Stimulated activated CD4-positive, alpha-beta T cell treated with anti-CD3 and anti-CD28 coated beads, Interleukin-4, amount 100 ng/mL, for 48 hours (primary cell): ENCODE measurements at regions not wholly inside any gene's neighbourhood (a gene's known extent, or its start where the extent isn't known, plus 50 kb on each side); places are given as distances from the start of the nearest gene placed in this dataset.

ENCODE experiments used
- DNase-seq, 2 donors: peaks; one replicate each; pipeline ENCODE4 v3.0.0-alpha.2; 2020; ENCODE audit warnings: low read depth in 2 of 2

DNA sequence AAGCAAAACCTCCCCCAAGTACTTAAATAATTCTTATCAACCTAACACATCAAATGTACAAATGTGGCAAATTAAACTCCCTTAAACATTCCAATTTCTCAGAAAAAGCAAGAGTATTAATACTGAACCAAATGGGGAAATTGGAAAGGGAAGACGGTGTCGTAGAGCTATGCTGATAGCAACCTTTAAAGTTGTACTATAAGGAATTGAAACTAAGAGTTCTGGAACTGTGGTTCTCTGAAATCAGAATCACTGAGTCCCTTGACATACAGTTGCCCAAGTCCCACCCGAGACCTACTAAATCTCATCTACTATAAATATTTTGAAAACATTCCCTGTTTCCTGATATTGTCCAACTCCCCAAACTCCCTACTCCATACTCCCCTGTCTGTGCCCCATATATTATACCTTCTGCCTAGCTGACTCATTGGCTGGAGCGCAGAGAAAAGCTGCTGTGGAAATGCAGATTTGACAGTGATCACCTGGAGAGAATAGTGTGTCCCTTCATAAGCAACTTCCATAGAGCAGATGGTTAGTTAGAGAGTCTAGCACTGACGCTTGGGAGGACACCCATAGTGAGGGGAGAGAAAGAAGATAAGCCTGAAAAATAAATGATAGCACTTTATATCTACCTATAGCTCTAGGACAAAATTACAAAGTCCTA lies 51.4 kb upstream of the ITM2B start:
- DNase-seq: no peak

DNA sequence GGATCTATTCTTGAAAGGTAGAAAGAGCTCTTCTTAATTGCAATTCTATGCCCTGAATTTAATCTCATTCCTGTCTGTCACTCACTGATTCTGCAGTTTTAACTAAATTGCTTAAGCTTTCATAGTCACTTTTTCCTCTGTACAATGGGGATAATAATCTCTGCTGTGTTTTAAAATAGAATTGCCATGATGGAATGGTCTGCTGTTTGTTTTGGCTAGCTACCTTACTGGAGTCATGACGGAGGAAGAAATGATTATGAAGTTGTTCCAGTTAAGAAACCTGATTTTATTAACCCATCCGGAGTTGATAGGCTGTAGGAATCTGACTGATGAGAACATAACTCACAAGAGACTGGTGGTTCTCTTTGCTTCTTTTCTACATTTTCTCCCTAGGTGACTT lies 54.9 kb upstream of the ITM2B start:
- no peak for DNase-seq

DNA sequence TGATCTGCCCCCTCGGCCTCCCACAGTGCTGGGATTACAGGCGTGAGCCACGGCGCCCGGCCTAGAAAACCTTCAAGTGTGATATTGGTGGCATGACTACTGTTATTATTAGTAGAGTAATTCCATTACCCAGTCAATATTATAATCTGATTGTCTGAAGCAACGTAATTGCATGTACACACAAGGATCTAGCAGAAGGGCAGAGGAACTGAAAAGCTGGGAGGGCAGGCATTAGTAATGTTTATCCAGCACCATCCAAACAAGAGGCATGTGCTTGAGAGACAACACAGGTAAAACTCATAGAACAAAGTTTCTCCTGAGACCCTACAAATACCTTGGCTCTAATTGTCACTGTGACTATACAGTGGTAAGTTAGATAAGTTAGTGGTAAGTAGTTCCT lies 56.2 kb upstream of the ITM2B start:
- DNase-seq: no peak

DNA sequence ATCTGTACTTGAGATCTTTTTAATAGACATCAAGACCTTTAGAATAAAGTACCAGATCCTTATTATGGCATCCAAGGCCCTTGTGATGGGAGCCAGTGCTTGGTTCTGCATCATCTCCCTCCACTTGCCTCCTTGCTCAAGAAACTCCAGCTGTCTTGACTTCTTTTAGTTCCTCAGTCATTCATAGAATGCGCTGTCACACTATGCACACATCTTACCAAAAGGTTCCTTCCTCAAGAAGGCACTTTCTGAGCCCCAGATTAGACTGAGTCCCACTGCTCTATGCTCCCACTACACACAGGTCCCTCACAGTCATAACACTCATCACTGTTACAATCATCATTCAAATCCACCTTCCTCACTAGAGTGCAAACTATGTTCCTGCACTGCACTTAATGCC lies 57.8 kb upstream of the ITM2B start:
- DNase-seq: no peak

DNA sequence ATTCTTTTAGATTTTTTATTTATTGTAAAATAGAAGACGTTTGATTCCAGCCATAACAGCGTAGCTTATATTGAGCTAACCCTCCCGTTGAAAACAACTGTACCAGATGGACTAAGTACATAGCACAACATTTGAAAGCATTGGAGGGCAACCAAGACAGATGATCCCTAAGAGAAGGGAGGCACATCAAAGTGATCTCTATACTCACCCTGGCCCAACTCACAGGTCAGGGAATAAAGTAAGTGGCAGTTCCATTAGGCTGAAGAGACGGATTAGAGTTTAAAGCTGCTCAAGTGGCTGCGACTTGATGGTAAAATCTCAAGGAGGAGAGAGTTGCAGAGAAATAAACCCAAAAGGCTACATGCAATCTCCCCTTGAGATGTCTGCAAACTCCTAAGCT lies 65.1 kb upstream of the ITM2B start:
- no peak for DNase-seq

DNA sequence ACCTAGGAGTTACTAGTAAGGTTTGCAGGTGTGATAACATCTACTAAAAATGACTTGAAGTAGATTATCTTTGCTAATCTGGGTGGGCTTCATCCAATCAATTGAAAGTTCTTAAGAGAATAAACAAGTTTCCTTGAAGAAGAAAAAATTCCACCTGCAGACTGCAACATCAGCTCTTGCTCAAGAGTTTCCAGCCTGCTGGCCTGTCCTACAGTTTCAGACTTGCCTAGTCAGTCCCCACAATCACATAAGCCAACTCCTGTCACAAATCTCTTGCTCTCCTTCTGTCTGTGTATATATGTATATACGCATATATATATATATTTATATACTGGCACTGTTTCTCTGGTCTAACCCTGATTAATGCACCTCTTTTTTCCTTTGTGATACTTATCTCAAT lies 67.3 kb upstream of the ITM2B start:
- DNase-seq: no peak

DNA sequence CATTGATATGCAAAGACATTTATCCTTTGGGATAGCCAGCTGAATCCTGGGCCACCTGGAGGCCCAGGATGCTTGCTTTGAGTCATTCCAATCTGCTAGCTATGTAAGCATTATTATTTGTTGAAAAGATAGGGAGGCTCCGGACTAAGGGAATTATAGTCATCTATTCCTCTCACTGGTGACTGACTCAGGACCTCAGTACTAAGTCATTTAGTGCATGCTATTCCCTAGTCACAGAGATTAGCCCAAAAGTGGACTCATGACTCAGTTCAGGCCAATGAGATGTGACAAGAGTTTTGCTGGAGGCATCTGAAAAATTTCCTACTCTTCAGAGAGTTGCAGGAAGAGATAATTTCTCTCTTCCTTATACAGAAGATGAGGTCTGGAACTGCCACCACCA lies 67.9 kb upstream of the ITM2B start:
- DNase-seq: no peak

DNA sequence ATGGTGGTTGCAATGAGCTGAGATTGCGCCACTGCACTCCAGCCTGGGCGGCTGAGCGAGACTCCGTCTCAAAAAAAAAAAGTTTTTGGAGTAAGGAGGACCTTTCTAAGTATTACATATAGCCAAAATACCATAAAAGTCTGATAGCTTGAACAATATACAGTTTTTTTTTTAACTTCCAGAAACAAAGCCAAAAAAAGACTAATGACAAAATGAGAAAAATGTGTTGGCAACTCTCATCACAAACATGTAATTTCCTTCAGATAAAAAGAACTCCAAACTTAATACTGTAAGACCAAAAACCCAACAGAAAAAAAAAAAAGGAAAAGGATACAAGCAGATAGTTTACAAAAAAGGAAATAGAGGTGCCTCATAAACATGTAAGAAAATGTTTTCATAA lies 68.2 kb upstream of the MED4 start:
- DNase-seq: no peak

DNA sequence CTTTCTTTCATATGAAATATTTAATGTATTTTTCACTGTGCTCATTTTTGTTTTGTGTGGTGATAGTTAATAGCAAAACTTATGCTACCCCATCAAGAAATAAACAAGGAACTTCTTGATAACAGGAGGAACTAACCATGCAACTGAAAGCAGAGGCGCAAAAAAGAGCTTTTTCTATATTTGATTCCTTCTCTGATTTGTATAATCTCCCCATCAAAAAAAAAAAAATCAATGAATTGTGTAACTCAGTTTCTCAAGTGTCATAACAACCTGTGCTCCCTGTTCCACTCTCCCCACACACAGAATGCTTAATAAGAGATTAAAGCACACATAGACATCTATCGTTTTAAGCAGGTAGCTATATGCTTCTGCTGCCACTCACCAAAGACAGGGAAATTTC lies 67.3 kb upstream of the MED4 start:
- no peak for DNase-seq

DNA sequence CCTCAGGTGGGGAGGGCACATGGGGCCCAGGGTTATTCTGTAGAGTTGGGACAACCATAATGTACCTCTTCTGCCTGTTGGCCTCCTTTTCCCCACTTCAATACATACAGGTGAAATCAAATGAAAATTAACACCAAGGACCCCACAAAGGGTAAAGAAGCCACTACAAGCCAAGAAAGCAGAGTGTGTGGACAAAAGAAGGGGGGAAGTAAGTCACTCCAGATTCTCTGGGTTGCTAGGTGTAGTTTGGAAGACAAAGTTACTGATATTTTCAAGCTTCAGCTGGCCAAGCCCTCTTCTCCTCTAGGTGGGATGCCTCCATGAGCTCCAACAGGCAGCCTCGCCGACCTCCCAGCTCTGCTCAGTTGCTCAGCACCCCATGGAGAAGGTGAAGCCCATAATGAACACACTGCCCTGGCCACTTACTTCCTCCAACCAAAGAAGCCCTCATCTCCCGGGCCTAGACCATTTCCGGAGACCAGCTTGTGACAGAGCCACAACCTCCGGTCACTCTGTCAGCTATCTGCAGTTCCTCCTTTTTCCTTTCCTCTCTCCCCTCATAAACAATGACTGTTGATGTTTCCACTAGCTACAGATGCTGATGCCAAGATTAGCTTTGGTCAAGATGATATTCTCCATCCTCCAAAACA lies 66.8 kb upstream of the MED4 start:
- no peak for DNase-seq

DNA sequence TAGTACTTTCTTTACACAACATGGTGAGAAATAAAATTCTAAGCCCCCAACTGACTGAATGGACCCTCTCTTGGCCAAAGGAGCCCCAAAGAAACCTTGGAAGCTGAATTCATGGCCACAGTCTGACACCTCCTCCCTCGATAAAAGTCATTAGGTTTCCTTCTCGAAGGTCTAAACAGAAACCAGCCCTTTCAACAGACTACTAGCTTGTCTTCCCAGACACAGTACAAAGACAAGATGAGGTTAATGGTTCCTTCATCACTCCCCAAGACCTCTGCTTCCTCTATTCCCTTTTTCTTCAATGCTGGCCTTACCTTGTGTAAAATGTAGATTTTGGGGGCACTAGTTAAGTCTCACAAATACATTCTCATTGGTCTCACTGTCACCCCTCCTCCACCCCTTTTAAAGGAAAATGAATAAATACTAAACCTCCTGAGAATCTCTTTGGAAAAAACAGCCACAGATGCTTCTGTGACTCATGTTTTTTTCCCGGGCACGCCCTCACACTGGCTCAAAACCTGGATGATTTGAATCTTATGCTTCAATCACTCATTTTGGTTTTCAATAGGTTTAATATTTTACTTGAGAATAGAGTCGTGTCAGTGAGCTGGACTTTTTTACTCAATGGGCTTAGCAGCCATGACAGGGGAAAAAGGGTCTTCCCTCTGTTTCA lies 65.8 kb upstream of the MED4 start:
- DNase-seq: no peak

DNA sequence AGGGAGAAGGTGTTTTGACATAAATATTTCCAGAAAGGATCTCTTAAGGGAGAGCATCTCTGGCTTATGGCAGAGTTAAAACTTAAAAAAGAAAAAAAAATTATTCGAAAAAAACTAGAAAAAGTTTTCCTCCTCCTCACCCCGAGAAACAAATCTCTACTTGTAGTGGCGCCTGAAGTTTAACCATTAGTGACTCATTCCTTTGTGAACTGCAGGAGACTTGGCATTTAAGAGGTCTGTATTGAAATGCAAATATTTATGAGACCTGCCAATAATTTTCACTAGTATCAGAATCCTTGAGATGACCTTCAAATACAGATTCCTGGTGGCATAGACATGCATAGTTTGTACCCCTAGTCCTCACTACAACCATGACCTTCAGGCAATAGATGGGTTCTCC lies 64.9 kb upstream of the MED4 start:
- no peak for DNase-seq

DNA sequence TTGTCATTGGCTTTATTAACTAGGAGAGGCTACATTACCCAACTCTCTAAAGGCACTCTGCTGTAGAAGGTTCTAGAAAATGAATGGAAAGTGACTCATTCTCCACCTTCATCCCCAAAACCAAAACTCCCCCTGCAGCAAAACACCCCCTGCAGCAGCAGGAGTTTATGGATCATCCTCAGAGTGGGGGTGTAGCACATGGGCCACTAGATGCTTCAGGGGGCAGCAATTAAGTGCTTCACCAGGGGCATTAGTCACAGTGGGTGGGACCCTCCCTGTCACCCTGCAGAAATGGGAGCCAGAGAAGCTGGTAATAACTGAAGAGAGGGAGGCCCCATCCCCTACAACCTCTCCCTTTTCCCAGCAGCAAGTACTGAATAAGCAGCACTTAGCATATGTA lies 64.5 kb upstream of the MED4 start:
- no peak for DNase-seq

DNA sequence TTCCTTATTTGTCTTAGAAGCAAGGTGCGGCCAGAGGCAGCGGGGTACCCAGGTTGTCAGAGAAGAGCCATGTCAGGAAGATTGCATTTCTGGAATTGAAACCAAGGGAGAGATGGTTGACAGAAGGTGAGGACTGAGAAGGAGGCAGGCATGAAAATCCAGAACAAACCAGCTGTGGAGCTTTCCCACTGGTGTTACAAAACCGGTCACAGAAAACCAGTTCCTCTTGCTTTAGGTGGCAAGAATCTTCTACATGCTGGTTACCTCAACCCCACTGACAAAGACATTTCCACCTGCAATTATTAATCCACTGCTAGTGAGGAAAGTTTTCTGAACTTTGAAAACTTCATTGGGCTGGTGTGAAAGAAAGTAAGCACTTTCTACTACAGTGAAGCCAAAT lies 64.0 kb upstream of the MED4 start:
- no peak for DNase-seq

DNA sequence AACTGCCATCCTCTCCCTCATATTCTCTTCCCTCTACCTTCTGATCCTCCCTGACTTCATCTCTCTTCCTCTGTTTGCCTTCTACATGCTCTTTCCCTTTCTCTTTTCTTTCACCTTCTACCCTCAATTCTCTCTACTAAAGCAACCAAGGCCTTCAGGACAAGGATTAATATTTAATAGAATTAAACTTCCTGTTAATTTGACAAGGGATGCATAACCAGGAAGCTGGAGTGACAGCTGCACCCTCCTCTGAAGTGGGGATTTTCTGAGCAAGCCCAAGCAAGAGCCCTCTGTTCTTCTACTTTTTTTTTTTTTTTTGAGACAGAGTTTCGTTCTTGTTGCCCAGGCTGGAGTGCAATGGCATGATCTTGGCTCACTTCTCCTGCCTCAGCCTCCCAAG lies 63.4 kb upstream of the MED4 start:
- no peak for DNase-seq

DNA sequence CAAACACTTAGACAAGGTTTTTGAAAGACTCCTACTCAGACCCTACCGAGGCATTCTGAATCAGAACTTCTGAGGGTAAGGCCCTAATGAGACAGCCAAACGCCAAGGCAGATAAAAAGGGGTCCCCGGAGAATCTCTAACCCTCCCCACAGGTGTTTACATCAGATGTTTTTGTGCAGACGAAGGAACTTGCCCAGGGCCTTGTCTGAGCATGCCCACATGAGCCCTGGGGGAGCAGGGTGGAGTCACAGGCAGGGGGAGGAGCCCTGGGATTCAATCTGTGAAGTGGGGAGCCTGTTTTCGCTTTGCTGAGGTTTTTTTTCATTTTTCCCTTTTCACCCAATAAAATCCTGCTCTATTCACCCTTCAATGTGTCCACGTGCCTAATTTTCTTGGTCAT lies 61.6 kb upstream of the MED4 start:
- peak; percentile 49 to 64 for DNase-seq

DNA sequence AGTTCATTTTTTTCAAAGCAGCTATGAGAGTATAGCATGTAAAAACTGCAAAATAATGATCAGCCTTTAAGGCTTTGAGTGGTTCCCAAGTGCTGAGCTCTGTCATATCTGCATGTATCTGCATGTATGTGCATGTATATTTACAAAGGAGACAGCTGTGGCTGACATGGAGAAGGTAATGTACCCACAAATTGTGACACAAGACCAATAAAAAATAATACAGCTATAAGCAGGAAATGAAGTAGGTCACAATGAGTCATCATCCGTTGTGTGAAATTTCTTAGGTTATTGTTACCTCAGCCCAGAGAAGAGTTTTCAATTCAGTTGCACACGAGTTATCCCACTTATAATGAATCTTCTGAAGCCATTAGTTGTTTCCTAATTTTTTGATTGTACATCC lies 60.9 kb upstream of the MED4 start:
- DNase-seq: no peak

DNA sequence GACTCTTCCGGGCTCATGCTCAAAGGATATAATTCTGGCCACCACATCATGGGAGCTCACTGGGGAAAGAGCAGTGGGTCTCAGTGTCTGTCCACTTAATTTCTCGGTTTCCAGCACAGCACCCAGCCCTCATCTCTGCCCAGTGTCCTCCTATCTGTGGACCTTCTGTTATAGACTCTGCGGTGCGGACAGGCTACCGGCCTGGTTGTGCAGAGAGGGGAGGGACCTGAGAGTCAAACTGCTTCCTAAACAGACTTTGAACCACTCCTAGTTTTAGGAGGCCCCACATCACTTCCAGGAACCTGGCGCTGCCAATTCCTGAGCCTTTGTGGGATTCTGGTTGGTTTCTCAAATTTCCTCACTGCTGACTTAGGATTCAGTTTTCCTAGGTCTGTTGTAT lies 59.8 kb upstream of the MED4 start:
- no peak for DNase-seq

DNA sequence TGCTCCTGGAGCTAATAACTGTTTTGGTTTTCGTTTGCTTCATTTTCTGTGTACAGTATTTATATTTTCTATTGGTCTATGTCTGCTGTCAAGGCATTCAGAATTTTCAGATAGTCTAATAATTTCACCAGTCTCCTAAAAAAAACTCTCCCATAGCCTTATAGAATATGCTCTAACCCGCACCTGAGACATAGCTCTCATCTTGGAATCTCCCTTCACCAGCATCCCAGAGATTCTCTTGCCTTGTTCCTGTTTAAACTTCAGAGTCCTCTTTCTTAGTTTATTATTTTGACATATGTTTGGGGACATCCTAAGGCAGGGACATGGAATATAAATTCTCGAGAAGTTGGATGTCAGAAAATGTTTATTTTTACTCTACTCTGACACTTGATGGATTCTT lies 58.3 kb upstream of the MED4 start:
- DNase-seq: no peak

DNA sequence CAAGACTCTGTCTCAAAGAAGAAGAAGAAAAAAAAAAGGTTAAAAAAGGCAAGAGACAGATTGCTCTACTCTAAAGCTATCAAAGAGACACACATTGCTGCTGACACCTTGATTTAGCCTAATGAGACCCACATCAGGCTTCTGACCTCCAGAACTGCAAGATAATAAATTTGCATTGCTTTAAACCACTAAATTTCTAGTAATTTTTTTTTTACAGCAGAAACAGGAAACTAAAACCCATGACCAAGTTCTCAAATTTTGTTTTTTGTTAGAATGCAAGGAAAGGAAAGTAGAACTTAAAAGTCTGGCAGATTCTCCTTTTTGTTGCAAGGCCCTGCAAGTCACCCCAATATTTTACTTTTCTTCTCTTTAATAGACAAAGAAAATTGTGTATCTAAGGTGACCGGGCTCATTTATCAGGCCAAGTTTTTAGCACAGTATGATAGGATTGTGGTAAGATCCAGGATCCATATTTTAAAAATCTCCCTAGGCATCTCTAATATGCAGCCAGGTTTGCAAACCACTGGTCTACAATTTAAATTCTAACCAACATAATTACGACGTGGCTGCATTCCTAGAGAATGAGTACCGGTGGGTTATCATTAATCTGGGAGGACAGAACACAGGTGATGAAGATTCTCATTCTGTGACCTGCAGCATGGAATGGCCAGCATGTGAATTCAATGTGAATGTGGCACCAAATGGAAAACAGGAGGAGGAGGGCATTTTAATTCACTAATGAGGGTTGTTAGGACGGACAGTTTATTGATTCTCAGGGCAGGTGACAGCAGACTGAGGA lies 56.7 kb upstream of the MED4 start:
- no peak for DNase-seq

DNA sequence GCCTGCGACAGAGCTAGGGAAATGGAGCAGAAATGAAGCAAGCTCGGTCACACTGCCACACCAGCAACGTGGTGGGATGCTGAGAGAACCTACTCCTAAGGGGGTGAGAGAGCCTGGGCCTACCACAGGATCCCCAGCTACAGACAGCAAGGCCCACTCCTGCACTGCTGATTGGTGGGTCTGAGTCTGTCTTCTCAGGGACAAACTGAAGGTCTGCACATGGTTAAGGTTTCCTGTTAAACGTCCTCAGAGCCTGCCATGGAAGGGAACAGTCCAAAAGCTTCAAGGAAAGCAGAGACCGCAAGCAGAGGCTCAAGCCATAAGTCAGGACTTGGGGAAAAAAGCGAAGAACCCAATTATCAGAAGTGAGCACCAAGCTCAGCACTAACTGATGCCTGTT lies 53.5 kb upstream of the MED4 start:
- DNase-seq: no peak

DNA sequence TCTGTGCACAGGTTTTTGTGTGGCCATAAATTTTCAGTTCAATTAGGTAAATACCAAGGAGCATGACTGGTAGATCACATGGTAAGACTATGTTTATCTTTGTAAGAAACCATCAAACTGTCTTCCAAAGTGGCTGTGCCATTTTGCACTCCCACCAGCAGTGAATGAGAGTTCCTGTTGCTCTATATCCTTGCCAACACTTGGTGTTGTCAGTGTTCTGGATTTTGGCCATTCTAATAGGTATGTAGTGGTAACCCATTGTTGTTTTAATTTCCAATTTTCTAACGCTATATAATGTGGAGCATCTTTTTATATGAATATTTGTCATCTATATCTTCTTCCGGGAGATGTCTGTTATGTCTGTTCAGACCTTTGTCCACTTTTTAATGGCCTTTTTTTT lies 51.7 kb upstream of the MED4 start:
- no peak for DNase-seq

DNA sequence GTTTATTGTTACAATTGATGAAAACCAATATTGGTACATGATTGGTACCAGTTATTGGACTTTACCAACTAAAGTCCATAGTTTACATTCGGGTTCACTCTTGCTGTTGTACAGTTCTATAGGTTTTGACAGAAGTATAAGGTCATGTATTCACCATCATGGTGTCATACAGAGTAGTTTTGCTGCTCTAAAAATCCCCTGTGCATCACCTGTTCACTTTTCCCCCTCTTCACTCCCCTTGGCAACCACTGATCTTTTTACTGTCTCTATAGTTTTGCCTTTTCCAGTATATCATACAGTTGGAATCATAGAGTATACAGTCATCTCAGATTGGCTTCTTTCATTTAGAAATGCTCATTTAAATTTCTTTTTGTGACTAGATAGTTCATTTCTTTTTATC lies 51.2 kb upstream of the MED4 start:
- no peak for DNase-seq
